Neuronal stem cell (in vitro differentiated cells): ENCODE measurements at regions not wholly inside any gene's neighbourhood (a gene's known extent, or its start where the extent isn't known, plus 50 kb on each side); places are given as distances from the start of the nearest gene placed in this dataset.

Experiments used
- DNase-seq: peaks from one replicate; pipeline ENCODE4 v3.0.0-alpha.2; 2013; ENCODE audit warnings: low spot score
- H2AFZ ChIP-seq: one replicate; pipeline ENCODE4 v1.6.1; 2013; ENCODE audit warnings: mild to moderate bottlenecking, low read length, inconsistent platforms
- H2AK5ac ChIP-seq: 2 replicates; pipeline ENCODE4 v1.6.1; 2013; ENCODE audit warnings: low read depth, mild to moderate bottlenecking, inconsistent platforms, low read length, moderate library complexity, mixed read lengths
- H2BK120ac ChIP-seq: 2 replicates; pipeline ENCODE4 v1.6.1; 2013; ENCODE audit warnings: low read depth, mild to moderate bottlenecking, inconsistent platforms, low read length, moderate library complexity, mixed read lengths
- H2BK12ac ChIP-seq: one replicate; pipeline ENCODE4 v1.6.1; 2013; ENCODE audit warnings: low read length, inconsistent platforms
- H2BK15ac ChIP-seq: 2 replicates; pipeline ENCODE4 v1.6.1; 2013; ENCODE audit warnings: mild to moderate bottlenecking, low read length, inconsistent platforms, mixed read lengths
- H2BK5ac ChIP-seq: one replicate; pipeline ENCODE4 v1.6.1; 2013; ENCODE audit warnings: inconsistent platforms, mild to moderate bottlenecking, low read length, moderate library complexity
- H3K14ac ChIP-seq: one replicate; pipeline ENCODE4 v1.6.1; 2013; ENCODE audit warnings: low read length, inconsistent platforms
- H3K18ac ChIP-seq: 2 replicates; pipeline ENCODE4 v1.6.1; 2013; ENCODE audit warnings: low read length, inconsistent platforms
- H3K23ac ChIP-seq: 2 replicates; pipeline ENCODE4 v1.6.1; 2013; ENCODE audit warnings: low read depth, mild to moderate bottlenecking, mixed read lengths, low read length, inconsistent platforms; ENCODE audit not compliant: poor library complexity
- H3K27ac ChIP-seq: replicated peaks from 3 replicates; pipeline ENCODE4 v1.5.1; 2013; ENCODE audit warnings: low read length, inconsistent platforms
- H3K27me3 ChIP-seq, 3 experiments: 2 replicates each; pipeline ENCODE4 v1.6.1; 2013; ENCODE audit warnings: low read length in 3 of 3, mild to moderate bottlenecking in 2 of 3, inconsistent platforms in 1 of 3, low read depth in 1 of 3, mixed read lengths in 1 of 3, moderate library complexity in 1 of 3; ENCODE audit not compliant: control insufficient read depth in 3 of 3, insufficient read depth in 3 of 3
- H3K36me3 ChIP-seq, 2 donors: replicated peaks in 1 of 2; 2 replicates each; pipeline ENCODE4 v1.6.1; 2013; ENCODE audit warnings: low read length in 2 of 2; ENCODE audit not compliant: control insufficient read depth in 2 of 2, insufficient read depth in 2 of 2
- H3K4ac ChIP-seq: 2 replicates; pipeline ENCODE4 v1.6.1; 2013; ENCODE audit warnings: inconsistent platforms, mild to moderate bottlenecking, low read length, moderate library complexity
- H3K4me1 ChIP-seq, 2 donors: 1 replicate in 1 of 2; 2 replicates in 1 of 2; pipeline ENCODE4 v1.6.1; 2013; ENCODE audit warnings: low read length in 2 of 2, low read depth in 1 of 2; ENCODE audit not compliant: control insufficient read depth in 2 of 2, insufficient read depth in 1 of 2
- H3K4me2 ChIP-seq: one replicate; pipeline ENCODE4 v1.6.1; 2013; ENCODE audit warnings: mild to moderate bottlenecking, low read length, inconsistent platforms; ENCODE audit not compliant: insufficient read depth, poor library complexity, severe bottlenecking
- H3K4me3 ChIP-seq, 2 donors: 2 replicates each; pipeline ENCODE4 v1.5.1; 2013; ENCODE audit warnings: low read length in 2 of 2, mild to moderate bottlenecking in 2 of 2, inconsistent platforms in 1 of 2, moderate library complexity in 1 of 2
- H3K79me1 ChIP-seq: one replicate; pipeline ENCODE4 v1.6.1; 2013; ENCODE audit warnings: low read depth, mild to moderate bottlenecking, inconsistent platforms, low read length, moderate library complexity
- H3K9ac ChIP-seq: one replicate; pipeline ENCODE4 v1.6.1; 2013; ENCODE audit warnings: mild to moderate bottlenecking, low read depth, low read length, inconsistent platforms; ENCODE audit not compliant: poor library complexity
- H3K9me3 ChIP-seq, 2 donors: replicated peaks in 1 of 2; 2 replicates each; pipeline versions ENCODE3 to v1.6.1; 2013; ENCODE audit warnings: low read length in 2 of 2, mild to moderate bottlenecking in 2 of 2, inconsistent platforms in 1 of 2, low read depth in 1 of 2, mixed read lengths in 1 of 2, moderate library complexity in 1 of 2; ENCODE audit not compliant: control insufficient read depth in 2 of 2, insufficient read depth in 1 of 2
- H4K8ac ChIP-seq: one replicate; pipeline ENCODE4 v1.6.1; 2013; ENCODE audit warnings: low read depth, mild to moderate bottlenecking, inconsistent platforms, low read length, moderate library complexity
- H4K91ac ChIP-seq: one replicate; pipeline ENCODE4 v1.6.1; 2013; ENCODE audit warnings: low read length, low read depth, mild to moderate bottlenecking, inconsistent platforms; ENCODE audit not compliant: poor library complexity
- WGBS, 2 donors: extraction: QIAGEN DNeasy Blood & Tissue Kit; methylation state at CpG; one replicate each; pipeline ENCODE4 v1.1.7; 2013; ENCODE audit warnings: missing lambda C conversion rate in 2 of 2, mixed read lengths in 1 of 2; ENCODE audit not compliant: insufficient read length in 2 of 2, insufficient replicate concordance in 1 of 2; ENCODE audit errors: extremely low coverage in 2 of 2; 5-methylcytosine and 5-hydroxymethylcytosine counted together

GRCh38 chr5:74414228-74414627 is 226.3 kb downstream of the ENC1 start:
- no peak overlapping the region for H2BK5ac ChIP-seq
- no peak overlapping the region for H2BK15ac ChIP-seq
- no peaks in the 10 kb centered on the region for H3K27me3 ChIP-seq
- H2BK120ac ChIP-seq: no peak overlapping the region
- no peak overlapping the region for H2BK12ac ChIP-seq
- H2AK5ac ChIP-seq: no peak overlapping the region
- H4K91ac ChIP-seq: no peak overlapping the region
- H3K79me1 ChIP-seq: no peaks in the 10 kb centered on the region
- H3K36me3 ChIP-seq: no peaks in the 10 kb centered on the region
- H2AFZ ChIP-seq: no peak overlapping the region
- no peak overlapping the region for H3K4me2 ChIP-seq
- H3K4me1 ChIP-seq: peaks cover 13 to 29% of the 10 kb centered on the region in 2 donors
- no peak overlapping the region for H4K8ac ChIP-seq
- no peak for DNase-seq
- whole genome bisulfite sequencing, 2 donors: no CpG with 5 or more reads among the region's 2 CpGs
- no peak overlapping the region for H3K9ac ChIP-seq
- no peak overlapping the region for H3K4me3 ChIP-seq
- no peak overlapping the region for H3K14ac ChIP-seq
- H3K4ac ChIP-seq: no peak overlapping the region
- no peaks in the 10 kb centered on the region for H3K9me3 ChIP-seq
- H3K23ac ChIP-seq: no peak overlapping the region
- H3K18ac ChIP-seq: no peak overlapping the region
- H3K27ac ChIP-seq: no peak overlapping the region

GRCh38 chr5:74413403-74414048 is 227.0 kb downstream of the ENC1 start:
- no peak overlapping the region for H3K14ac ChIP-seq
- H3K18ac ChIP-seq: no peak overlapping the region
- no peak overlapping the region for H3K9ac ChIP-seq
- no peak overlapping the region for H2BK15ac ChIP-seq
- H2BK5ac ChIP-seq: no peak overlapping the region
- peak overlapping the region; percentile 13 for H2AFZ ChIP-seq
- no peak overlapping the region for H3K23ac ChIP-seq
- H3K4me2 ChIP-seq: no peak overlapping the region
- H3K4me3 ChIP-seq: no peak overlapping the region
- no peak overlapping the region for H2AK5ac ChIP-seq
- no peak overlapping the region for H3K4ac ChIP-seq
- no peak overlapping the region for H2BK12ac ChIP-seq
- no peaks in the 10 kb centered on the region for H3K36me3 ChIP-seq
- no peaks in the 10 kb centered on the region for H3K9me3 ChIP-seq
- no peak overlapping the region for H3K27ac ChIP-seq
- H4K91ac ChIP-seq: no peak overlapping the region
- H3K27me3 ChIP-seq: no peaks in the 10 kb centered on the region
- H2BK120ac ChIP-seq: no peak overlapping the region
- DNase-seq: no peak
- WGBS, 2 donors: no CpG with 5 or more reads among the region's 3 CpGs
- no peaks in the 10 kb centered on the region for H3K79me1 ChIP-seq
- H3K4me1 ChIP-seq: peaks cover 13 to 29% of the 10 kb centered on the region in 2 donors
- no peak overlapping the region for H4K8ac ChIP-seq

GRCh38 chr5:74412066-74412465 is 228.5 kb downstream of the ENC1 start:
- no peak overlapping the region for H3K4ac ChIP-seq
- H3K79me1 ChIP-seq: no peaks in the 10 kb centered on the region
- H2AFZ ChIP-seq: no peak overlapping the region
- H3K27ac ChIP-seq: no peak overlapping the region
- no peak overlapping the region for H4K91ac ChIP-seq
- H3K36me3 ChIP-seq: no peaks in the 10 kb centered on the region
- no peak overlapping the region for H3K14ac ChIP-seq
- H3K27me3 ChIP-seq: no peaks in the 10 kb centered on the region
- peaks cover 13 to 29% of the 10 kb centered on the region in 2 donors for H3K4me1 ChIP-seq
- H2AK5ac ChIP-seq: no peak overlapping the region
- H3K18ac ChIP-seq: no peak overlapping the region
- no peak overlapping the region for H2BK15ac ChIP-seq
- no CpG with 5 or more reads among the region's 1 CpG for WGBS, 2 donors
- H2BK120ac ChIP-seq: no peak overlapping the region
- no peak overlapping the region for H2BK5ac ChIP-seq
- DNase-seq: peak; percentile 37
- no peak overlapping the region for H3K9ac ChIP-seq
- H3K4me2 ChIP-seq: no peak overlapping the region
- no peak overlapping the region for H4K8ac ChIP-seq
- no peak overlapping the region for H3K23ac ChIP-seq
- H3K4me3 ChIP-seq: no peak overlapping the region
- H3K9me3 ChIP-seq: no peaks in the 10 kb centered on the region
- no peak overlapping the region for H2BK12ac ChIP-seq

- Histone ChIP-seq H2BK12ac (no peak overlapping the region), H3K27ac (no peak overlapping the region), H2BK120ac (no peak overlapping the region)
Observed at GRCh38 chr5:74409712-74410111, 230.8 kb downstream of the ENC1 start.

More at GRCh38 chr5:74409712-74410111, 230.8 kb downstream of the ENC1 start:
- no peak overlapping the region for H3K9ac ChIP-seq
- H3K4me3 ChIP-seq: no peak overlapping the region
- H3K27me3 ChIP-seq: no peaks in the 10 kb centered on the region
- H3K36me3 ChIP-seq: no peaks in the 10 kb centered on the region
- H2BK15ac ChIP-seq: no peak overlapping the region
- peaks cover 10 to 24% of the 10 kb centered on the region in 2 donors for H3K4me1 ChIP-seq
- no peak overlapping the region for H4K8ac ChIP-seq
- no peaks in the 10 kb centered on the region for H3K79me1 ChIP-seq
- H2AK5ac ChIP-seq: no peak overlapping the region
- no peak overlapping the region for H3K4ac ChIP-seq
- H4K91ac ChIP-seq: no peak overlapping the region
- H3K4me2 ChIP-seq: no peak overlapping the region
- H3K14ac ChIP-seq: no peak overlapping the region
- H3K9me3 ChIP-seq: no peaks in the 10 kb centered on the region
- no peak overlapping the region for H2BK5ac ChIP-seq
- no peak overlapping the region for H3K23ac ChIP-seq
- H2AFZ ChIP-seq: no peak overlapping the region
- DNase-seq: no peak
- no peak overlapping the region for H3K18ac ChIP-seq
